SK-N-MC (cell line): ENCODE measurements at regions not wholly inside any gene's neighbourhood (a gene's known extent, or its start where the extent isn't known, plus 50 kb on each side); places are given as distances from the start of the nearest gene placed in this dataset.

Experiments
- EZH2 ChIP-seq: fragments of 200-600 bp; sonication (generic); IDR thresholded peaks from one replicate; pipeline ENCODE4 v1.6.1; 2017; ENCODE audit warnings: antibody characterized with exemption
- POLR2AphosphoS5 ChIP-seq: IDR thresholded peaks from 2 replicates; pipeline ENCODE4 v1.6.1; 2012; ENCODE audit warnings: mild to moderate bottlenecking, low read depth, low read length, borderline replicate concordance

GRCh38 chr2:163011000-163011399, 172.4 kb upstream of the KCNH7 start:
- no peak for TF ChIP-seq POLR2AphosphoS5
- TF ChIP-seq EZH2 = no peak
